HG02884 (cell line): ENCODE measurements at regions not wholly inside any gene's neighbourhood (a gene's known extent, or its start where the extent isn't known, plus 50 kb on each side); places are given as distances from the start of the nearest gene placed in this dataset.

Experiments used
- ATAC-seq: cut with Tn5 transposase; IDR thresholded peaks from one replicate; pipeline ENCODE4 v1.9.1; 2021; ENCODE audit warnings: mild to moderate bottlenecking, moderate library complexity; ENCODE audit not compliant: unreplicated experiment

GRCh38 chr2:111659361-111660333, 224.3 kb downstream of the ANAPC1 start:
- ATAC-seq, result no peak

- no peak for ATAC-seq
Observed at GRCh38 chr2:111660811-111661210, 223.2 kb downstream of the ANAPC1 start.

- no peak for ATAC-seq
Observed at GRCh38 chr2:111661286-111661940, 222.6 kb downstream of the ANAPC1 start.

GRCh38 chr2:111662039-111662770, 221.8 kb downstream of the ANAPC1 start:
- no peak for ATAC-seq

GRCh38 chr2:111662771-111663470, 221.1 kb downstream of the ANAPC1 start:
- ATAC-seq, result peak; percentile 79

GRCh38 chr2:111663471-111664274, 220.3 kb downstream of the ANAPC1 start:
- no peak for ATAC-seq

- no peak for ATAC-seq
Observed at GRCh38 chr2:111664275-111664850, 219.6 kb downstream of the ANAPC1 start.

GRCh38 chr2:111665011-111665410, 219.0 kb downstream of the ANAPC1 start:
- no peak for ATAC-seq

GRCh38 chr2:111665551-111666116, 218.4 kb downstream of the ANAPC1 start:
- ATAC-seq, result no peak

- ATAC-seq, result no peak
Observed at GRCh38 chr2:111666160-111666559, 217.8 kb downstream of the ANAPC1 start.

GRCh38 chr2:111667001-111667400, 217.0 kb downstream of the ANAPC1 start:
- ATAC-seq, result no peak

GRCh38 chr2:111667542-111668273, 216.3 kb downstream of the ANAPC1 start:
- ATAC-seq, result no peak

GRCh38 chr2:111668274-111668616, 215.7 kb downstream of the ANAPC1 start:
- no peak for ATAC-seq

- ATAC-seq, result no peak
Observed at GRCh38 chr2:111668741-111669140, 215.3 kb downstream of the ANAPC1 start.

- ATAC-seq, result no peak
Observed at GRCh38 chr2:111669928-111670695, 213.9 kb downstream of the ANAPC1 start.

- ATAC-seq, result no peak
Observed at GRCh38 chr2:111670776-111671175, 213.2 kb downstream of the ANAPC1 start.

GRCh38 chr2:111671426-111672150, 212.4 kb downstream of the ANAPC1 start:
- ATAC-seq, result no peak
